G401 (cell line): ENCODE measurements at regions not wholly inside any gene's neighbourhood (a gene's known extent, or its start where the extent isn't known, plus 50 kb on each side); places are given as distances from the start of the nearest gene placed in this dataset.
A peak's percentile ranks its signal among the peaks of the same experiment; 100 is the strongest.
"Not testable (repeated sequence)": the region's sequence is repeated elsewhere in the genome, so short reads cannot be mapped to it uniquely, and the experiment has no call there.

Experiments
- DNase-seq: peaks from one replicate; pipeline ENCODE4 v3.0.0-alpha.2; 2015; ENCODE audit warnings: low spot score
- in situ Hi-C: cut with HindIII; loops from 2 replicates; pipeline ENCODE4 v1.10.0; 2016; ENCODE audit warnings: low sequenced_read_pairs, mixed read lengths

- DNase-seq, result no peak
- in situ Hi-C loops, result no loop called here
Measured at GRCh38 chr7:85710960-85711359, 524.1 kb upstream of the SEMA3D start.

- in situ Hi-C loops, result no loop called here
- no peak for DNase-seq
Measured at GRCh38 chr7:85708221-85708620, 521.4 kb upstream of the SEMA3D start.

GRCh38 chr7:85705076-85705475 is 518.2 kb upstream of the SEMA3D start:
- in situ Hi-C loops, result no loop called here
- DNase-seq, result no peak

GRCh38 chr7:85703251-85704010 is 516.6 kb upstream of the SEMA3D start:
- in situ Hi-C loops, result no loop called here
- DNase-seq, result no peak

- in situ Hi-C loops, result no loop called here
- DNase-seq, result no peak
Measured at GRCh38 chr7:85702348-85702747, 515.5 kb upstream of the SEMA3D start.

GRCh38 chr7:85699482-85699881 is 512.6 kb upstream of the SEMA3D start:
- in situ Hi-C loops, result no loop called here
- no peak for DNase-seq

GRCh38 chr7:85695533-85695932 is 508.7 kb upstream of the SEMA3D start:
- DNase-seq, result no peak

GRCh38 chr7:85695041-85695440 is 508.2 kb upstream of the SEMA3D start:
- in situ Hi-C loops, result no loop called here
- no peak for DNase-seq

More at GRCh38 chr7:85695533-85695932, 508.7 kb upstream of the SEMA3D start:
- in situ Hi-C loops, result no loop called here

- in situ Hi-C loops, result no loop called here
- no peak for DNase-seq
Measured at GRCh38 chr7:85693326-85693725, 506.5 kb upstream of the SEMA3D start.

GRCh38 chr7:85688712-85689111 is 501.9 kb upstream of the SEMA3D start:
- in situ Hi-C loops, result no loop called here
- peak; percentile 81 for DNase-seq

GRCh38 chr7:85686401-85687181 is 499.7 kb upstream of the SEMA3D start:
- in situ Hi-C loops, result no loop called here
- DNase-seq, result no peak

- in situ Hi-C loops, result no loop called here
- no peak for DNase-seq
Measured at GRCh38 chr7:85685901-85686300, 499.0 kb upstream of the SEMA3D start.

GRCh38 chr7:85682833-85683620 is 496.2 kb upstream of the SEMA3D start:
- in situ Hi-C loops, result no loop called here

GRCh38 chr7:85681241-85681640 is 494.4 kb upstream of the SEMA3D start:
- in situ Hi-C loops, result no loop called here
- no peak for DNase-seq

More at GRCh38 chr7:85682833-85683620, 496.2 kb upstream of the SEMA3D start:
- DNase-seq, result no peak

GRCh38 chr7:85675093-85675492 is 488.2 kb upstream of the SEMA3D start:
- in situ Hi-C loops, DNase-seq: not testable (repeated sequence)

GRCh38 chr7:85673876-85674275 is 487.0 kb upstream of the SEMA3D start:
- DNase-seq, result no peak
- in situ Hi-C loops, result no loop called here

GRCh38 chr7:85669225-85669624 is 482.4 kb upstream of the SEMA3D start:
- in situ Hi-C loops, result no loop called here

GRCh38 chr7:85664341-85664740 is 477.5 kb upstream of the SEMA3D start:
- no peak for DNase-seq
- in situ Hi-C loops, result no loop called here

More at GRCh38 chr7:85669225-85669624, 482.4 kb upstream of the SEMA3D start:
- no peak for DNase-seq

- no peak for DNase-seq
- in situ Hi-C loops, result no loop called here
Measured at GRCh38 chr7:85659364-85659763, 472.5 kb upstream of the SEMA3D start.

- in situ Hi-C loops, result no loop called here
- DNase-seq, result no peak
Measured at GRCh38 chr7:85655252-85655651, 468.4 kb upstream of the SEMA3D start.
